ENCODE measurements at regions not wholly inside any gene's neighbourhood (a gene's known extent, or its start where the extent isn't known, plus 50 kb on each side); places are given as distances from the start of the nearest gene placed in this dataset.
"Not testable (repeated sequence)": the region's sequence is repeated elsewhere in the genome, so short reads cannot be mapped to it uniquely, and the experiment has no call there.

DNA sequence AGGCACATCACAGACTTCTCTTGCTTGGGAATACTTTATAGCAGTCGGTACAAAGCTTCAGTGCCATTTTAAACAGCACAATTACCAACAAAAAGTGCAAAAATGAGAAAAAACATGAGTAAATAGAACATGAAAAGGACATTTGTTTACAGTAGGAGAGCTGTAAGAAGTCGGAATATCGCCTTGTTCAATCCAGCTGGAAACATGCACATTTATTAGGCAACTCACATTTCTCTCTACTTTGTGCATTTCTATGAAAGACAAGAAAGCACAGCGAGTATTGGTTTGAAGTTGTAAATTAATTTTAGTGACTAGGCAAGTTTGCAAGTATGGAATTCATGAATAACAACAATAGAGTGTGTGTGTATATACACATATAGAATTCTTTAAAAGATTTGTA, 484.7 kb downstream of the DACH1 start:
- in situ Hi-C loops (cut with MboI; ENCODE audit: low sequenced_read_pairs) = no loop called here

DNA sequence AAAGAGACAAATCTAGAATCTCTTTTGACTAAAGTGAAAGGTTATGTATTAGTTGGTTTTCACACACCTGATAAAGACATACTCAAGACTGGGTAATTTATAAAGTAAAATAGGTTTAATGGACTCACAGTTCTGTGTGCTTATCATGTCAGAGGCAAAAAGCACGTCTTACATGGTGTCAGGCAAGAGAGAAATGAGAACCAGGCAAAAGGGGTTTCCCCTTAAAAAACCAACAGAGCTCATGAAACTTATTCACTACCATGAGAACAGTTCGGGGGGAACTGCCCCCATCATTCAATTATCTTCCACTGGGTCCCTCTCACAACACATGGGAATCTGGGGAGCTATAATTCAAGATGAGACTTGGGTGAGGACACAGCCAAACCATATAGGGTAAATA, 486.8 kb downstream of the DACH1 start:
- in situ Hi-C loops (cut with MboI; ENCODE audit: low sequenced_read_pairs) = no loop called here

DNA sequence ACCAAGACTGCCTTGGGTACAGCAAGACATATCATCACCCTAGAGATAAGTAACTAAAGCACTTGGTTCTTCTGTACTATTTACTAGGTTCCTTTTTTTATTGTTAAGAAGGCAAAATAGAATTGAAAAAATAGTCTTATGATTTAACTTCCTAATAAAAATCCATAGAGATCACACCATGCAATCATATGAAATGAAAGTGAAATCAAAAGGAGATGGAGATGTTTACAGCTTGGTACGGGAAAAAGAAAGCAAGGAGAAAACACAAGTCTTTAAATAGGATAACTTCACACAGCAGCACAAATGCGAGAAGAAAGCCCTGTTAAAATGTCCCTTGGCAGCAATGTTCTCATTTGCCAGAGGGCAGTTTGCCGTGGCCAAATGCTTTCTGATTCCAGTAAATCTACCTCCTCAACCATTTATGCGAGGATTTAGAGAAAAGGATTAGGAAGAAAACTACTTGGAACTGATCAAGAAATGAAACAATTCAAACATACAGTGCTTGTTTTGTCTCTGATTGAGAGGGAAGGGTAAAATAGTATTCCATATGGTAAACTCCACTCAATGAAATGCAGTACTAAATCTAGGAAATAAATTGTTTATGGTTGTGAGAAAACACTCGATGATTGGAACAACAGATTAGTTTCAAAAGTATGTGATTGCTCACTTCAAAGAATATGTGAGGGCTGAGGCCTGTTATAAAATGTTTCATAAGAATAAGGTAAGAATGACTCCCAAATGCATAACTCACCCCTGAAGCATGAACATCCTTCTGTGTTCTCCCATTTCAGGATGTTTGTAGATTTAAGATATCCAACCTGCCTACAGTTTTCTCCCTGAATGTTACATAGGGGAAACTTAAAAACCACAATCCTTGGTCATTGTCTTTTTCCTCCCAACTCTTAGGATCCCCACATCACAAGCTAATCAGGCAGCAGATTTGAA, 487.8 kb downstream of the DACH1 start:
- in situ Hi-C loops (cut with MboI; ENCODE audit: low sequenced_read_pairs) = no loop called here

DNA sequence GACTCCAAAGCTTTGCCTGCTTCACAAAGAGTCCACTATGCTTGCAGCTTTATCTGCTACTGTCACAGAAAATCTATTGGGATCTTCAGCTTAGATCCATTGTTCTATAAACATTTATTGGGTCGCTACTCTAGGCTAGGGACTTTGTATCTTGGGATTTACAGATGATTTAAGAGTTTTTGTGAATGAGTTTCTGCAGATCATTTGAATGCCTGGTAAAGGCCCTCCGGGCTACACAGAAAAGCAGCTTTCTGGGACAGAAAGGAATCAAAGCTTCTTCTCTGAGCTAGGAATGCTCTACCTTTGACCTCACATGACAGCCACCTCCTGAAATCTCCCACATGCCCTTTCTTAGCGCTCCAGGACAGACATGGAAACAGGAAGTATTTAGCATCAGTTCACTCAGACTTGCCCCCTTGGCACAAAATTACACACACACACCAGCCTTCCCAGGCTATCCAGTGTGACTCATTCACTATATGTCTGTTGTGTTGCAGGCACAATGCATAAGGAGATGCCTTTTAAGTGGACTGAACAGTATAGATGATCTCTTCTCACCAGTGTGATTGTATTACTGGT, 492.4 kb downstream of the DACH1 start:
- in situ Hi-C loops (cut with MboI; ENCODE audit: low sequenced_read_pairs) = no loop called here

DNA sequence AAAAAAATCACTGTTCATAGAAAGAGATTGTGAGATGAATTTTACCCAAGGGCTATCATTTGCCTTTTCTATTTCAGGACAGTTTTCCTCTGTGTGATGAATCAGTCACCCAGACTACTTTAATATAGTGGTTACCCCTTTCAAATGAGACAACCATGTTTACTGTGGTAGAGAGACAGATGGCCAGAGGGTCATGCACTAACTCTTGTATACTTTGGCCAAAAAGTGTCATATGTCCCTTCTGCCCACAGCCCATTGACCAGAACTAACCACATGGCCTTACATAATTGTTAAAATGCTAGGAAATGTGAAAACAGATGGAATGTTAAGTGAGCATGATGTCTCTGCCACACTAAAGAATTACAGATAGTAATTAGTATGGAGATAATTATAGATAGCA, 498.7 kb downstream of the DACH1 start:
- in situ Hi-C loops (cut with MboI; ENCODE audit: low sequenced_read_pairs) = no loop called here

DNA sequence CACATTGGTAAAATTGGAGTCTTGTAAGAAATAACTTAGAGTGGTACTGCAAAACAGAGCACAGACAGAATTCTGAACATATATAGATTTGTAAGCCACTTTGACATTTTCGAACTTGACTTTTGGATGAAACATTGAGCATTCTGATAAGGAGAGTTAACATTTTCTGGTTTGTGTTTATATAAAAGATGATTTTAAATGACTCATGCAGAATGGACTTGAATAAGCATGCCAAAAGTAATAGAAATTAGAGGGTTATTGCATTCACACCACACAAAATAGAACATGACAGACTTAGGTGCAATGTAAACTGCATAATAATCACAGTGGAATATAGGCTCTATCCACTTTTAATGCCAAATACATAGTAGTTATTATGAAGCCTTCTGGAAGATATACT, 507.0 kb downstream of the DACH1 start:
- in situ Hi-C loops (cut with MboI; ENCODE audit: low sequenced_read_pairs) = no loop called here

DNA sequence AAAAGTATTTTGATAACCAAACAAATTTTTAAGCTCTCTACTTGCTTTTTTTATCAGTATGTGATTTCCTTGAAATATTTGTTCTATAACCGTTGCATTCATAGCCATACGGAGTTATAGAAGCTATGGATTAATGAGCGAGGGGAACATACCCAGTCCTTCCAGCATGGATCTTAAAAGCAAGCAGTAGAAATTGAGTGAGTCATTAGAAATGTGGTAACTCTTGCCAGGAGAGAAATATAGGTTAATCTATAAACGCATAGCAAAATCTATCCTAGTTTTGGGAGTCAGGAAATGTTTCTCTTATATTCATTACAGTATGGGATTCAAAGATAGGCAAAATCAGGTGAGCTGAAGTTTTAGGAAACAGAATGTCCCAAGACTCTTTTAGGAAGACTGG, 507.4 kb downstream of the DACH1 start:
- in situ Hi-C loops (cut with MboI; ENCODE audit: low sequenced_read_pairs) = no loop called here

DNA sequence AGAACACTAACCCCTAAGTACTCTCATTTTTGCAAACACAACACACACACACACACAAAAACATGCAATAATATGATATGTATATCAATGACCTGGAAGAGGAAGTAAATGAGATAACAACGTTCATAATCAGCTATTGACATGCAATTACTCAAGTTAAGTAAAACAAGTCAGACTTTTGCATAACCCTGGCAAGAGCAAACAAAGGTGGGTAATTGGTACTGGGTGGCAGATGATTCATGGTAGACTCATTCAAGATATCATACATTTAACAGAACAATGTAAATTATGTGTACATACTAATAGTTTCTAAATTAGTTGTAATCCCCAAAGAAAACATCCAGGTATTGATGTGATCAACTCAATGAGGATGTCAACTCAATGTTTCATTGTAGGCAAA, 508.8 kb downstream of the DACH1 start:
- in situ Hi-C loops (cut with MboI; ENCODE audit: low sequenced_read_pairs) = no loop called here

DNA sequence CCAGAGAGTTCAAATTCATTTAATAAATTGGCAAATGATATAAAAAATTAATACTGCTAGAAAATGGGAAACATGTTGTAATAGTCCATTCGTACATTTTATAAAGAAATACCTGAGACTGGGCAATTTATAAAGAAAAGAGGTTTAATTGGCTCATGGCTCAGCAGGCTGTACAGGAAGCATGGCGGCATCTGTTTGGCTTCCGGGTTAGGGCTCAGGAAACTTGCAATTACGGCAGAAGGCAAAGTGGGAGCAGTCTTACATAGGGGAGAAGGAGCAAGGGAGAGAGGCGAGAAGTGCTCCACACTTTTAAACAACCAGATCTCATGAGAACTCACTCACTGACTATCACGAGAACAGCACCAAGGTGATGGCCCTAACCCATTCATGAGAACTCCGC, 512.0 kb downstream of the DACH1 start:
- in situ Hi-C loops (cut with MboI; ENCODE audit: low sequenced_read_pairs) = no loop called here

DNA sequence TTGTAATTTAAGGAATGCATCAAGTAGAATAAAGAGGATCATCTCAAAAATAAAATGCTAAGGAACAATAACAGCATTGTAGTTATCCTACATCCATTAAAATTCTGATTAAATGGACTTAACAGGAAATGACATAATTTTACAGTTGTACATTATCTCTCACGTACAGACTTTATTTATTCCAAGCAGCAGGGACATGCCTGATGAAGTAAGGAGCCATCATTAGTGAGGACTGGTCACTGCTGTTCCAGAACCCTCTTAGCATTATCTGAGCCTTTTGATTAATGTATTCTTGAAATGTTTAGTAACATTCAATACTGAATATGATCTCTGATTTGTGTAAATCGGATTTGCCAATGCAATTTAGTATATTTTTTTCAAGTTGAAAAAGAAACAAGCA, 516.1 kb downstream of the DACH1 start:
- in situ Hi-C loops (cut with MboI; ENCODE audit: low sequenced_read_pairs) = no loop called here

DNA sequence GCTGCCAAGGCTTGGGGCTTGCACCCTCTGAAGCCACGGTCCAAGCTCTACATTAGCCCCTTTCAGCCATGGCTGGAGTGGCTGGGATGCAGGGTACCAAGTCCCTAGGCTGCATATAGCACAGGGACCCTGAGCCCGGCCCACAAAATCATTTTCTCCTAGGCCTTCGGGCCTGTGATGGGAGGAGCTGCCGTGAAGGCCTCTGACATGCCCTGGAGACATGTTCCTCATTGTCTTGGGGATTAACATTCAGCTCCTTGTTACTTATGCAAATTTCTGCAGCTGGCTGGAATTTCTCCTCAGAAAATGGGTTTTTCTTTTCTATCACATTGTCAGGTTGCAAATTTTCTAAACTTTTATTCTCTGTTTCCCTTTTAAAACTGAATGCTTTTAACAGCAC, 521.1 kb downstream of the DACH1 start:
- in situ Hi-C loops (cut with MboI; ENCODE audit: low sequenced_read_pairs) = not testable (repeated sequence)

DNA sequence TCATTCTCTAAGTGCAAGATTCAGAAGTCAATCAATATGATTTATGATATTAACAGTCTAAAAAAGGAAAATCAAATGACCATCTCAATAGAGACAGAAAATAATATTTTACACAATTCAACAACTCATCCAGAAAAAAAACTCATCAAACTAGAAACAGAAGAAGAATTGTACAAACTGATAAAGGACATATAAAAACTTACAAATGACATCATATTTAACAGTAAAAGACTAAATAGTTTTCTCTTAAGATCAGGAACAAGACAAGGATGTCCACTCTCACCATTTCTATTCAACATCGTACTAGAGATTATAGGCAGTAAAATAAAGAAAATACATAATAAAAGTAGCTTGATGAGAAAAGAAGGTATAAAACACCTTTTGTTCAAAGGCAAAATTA, 527.3 kb downstream of the DACH1 start:
- in situ Hi-C loops (cut with MboI; ENCODE audit: low sequenced_read_pairs) = no loop called here

DNA sequence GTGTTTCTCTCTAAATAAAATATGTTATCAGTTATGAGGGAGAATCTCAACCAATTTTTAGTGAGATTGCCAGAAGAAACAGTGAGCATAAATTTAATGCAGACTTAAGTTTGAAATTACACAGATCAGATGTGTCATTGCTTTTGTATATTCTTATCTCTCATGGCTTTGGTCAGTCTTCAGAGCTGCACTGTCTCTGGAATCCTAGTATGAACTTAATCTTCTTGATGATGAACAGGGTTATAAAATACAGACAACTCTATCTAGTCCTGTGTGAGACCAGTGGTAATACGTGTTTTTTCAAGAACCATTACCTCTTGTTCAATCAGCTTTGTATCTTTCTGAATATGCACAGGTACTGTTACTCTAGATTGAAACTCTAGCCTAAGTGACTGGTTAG, 528.0 kb downstream of the DACH1 start:
- in situ Hi-C loops (cut with MboI; ENCODE audit: low sequenced_read_pairs) = no loop called here

DNA sequence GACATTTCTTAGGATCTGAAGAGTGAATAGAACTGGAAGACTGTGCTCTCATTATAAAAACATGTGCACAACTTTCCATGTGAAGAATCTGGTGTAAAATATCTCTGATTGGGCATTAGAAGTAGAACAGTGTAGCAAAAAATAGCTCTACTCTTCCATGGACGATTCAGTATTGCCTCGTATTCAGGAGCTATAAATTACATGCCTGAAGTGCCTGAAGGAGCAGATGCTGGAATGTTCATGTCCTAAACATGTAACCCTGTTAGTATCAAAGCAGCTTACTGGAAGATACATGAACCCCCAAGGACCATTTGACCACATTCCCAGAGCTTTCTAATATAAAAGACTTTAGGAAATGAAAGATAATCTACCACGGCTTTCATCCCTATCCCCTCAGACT, 528.9 kb downstream of the DACH1 start:
- in situ Hi-C loops (cut with MboI; ENCODE audit: low sequenced_read_pairs) = no loop called here

DNA sequence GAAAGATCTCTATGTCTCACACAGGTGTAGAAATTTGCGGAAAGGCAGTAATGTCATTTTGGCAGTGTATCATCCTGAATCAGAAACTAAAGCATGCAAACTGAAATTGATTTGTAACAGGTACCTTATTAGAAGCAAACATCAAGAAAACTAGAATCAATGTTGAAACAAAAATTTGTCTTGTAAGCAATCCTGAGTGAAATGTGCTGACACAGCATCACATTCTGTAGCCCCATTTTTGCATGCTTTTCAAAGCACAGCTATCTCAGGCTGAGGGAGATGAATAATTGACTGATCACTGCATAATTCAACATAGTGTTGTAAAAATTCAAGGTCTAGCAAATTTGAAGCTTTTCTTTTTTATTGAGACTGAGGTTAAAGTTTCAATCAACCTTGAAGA, 539.7 kb downstream of the DACH1 start:
- in situ Hi-C loops (cut with MboI; ENCODE audit: low sequenced_read_pairs) = loop anchor here (10.0 kb wide), 1 partner anchor 548 kb away; no protein-coding TSS in a partner anchor

DNA sequence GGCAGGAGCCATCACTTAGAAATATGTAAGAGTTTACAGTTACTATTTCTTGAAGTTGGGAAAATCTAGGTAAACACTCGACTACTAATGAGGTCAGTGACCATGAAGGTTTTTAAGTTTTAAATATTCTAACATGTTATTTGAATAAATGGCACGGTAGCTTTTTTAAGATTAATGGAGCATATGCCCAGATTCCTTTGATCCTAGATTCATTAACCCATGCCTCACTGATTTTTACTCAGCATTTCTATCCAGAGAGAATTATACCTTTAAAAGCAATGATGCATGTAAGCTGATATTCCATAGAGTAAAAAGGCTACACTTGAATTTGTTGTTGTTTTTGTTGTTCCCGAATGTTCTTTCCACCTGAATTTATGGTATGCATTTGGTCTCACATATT, 541.4 kb downstream of the DACH1 start:
- in situ Hi-C loops (cut with MboI; ENCODE audit: low sequenced_read_pairs) = loop anchor here (10.0 kb wide), 1 partner anchor 549 kb away; no protein-coding TSS in a partner anchor

DNA sequence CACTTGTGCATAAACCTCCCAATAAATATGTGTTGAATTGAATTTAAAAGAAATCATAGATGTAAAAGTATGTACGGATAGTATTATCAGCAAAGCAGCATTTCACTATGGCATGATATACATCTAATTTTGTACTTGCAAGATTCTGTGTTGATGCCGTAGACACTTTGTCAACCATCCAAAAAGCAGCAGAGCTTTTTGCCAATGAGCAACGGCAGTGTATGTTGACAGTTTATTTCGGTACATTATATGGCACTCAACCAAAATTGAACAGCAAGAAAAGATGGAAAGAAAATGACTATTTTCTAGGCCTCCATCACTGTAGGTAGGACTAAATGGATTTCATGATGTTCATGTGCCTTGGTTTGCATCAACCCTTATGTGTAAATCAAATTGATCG, 543.7 kb downstream of the DACH1 start:
- in situ Hi-C loops (cut with MboI; ENCODE audit: low sequenced_read_pairs) = loop anchor here (10.0 kb wide), 1 partner anchor 552 kb away; no protein-coding TSS in a partner anchor

DNA sequence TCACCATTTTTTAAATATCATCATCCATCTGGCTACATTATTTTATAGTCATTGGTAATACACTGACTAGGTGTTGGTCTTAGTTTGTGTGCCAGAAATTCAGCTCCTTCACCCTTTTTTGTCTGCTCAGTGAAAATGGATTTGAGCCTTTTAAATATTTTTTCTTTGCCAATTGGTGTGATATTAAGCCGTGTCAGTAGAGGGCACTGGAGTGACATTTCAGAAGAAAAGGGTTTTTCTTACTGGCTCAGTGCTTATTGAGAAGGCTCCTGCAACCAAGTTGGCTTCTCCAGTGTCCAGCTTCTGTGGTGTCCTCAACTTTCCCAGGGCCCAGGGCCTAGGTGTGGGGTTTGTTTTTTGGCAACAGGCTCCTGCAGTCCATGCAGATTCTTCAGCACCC, 546.6 kb downstream of the DACH1 start:
- in situ Hi-C loops (cut with MboI; ENCODE audit: low sequenced_read_pairs) = loop anchor here (10.0 kb wide), 1 partner anchor 554 kb away; no protein-coding TSS in a partner anchor

DNA sequence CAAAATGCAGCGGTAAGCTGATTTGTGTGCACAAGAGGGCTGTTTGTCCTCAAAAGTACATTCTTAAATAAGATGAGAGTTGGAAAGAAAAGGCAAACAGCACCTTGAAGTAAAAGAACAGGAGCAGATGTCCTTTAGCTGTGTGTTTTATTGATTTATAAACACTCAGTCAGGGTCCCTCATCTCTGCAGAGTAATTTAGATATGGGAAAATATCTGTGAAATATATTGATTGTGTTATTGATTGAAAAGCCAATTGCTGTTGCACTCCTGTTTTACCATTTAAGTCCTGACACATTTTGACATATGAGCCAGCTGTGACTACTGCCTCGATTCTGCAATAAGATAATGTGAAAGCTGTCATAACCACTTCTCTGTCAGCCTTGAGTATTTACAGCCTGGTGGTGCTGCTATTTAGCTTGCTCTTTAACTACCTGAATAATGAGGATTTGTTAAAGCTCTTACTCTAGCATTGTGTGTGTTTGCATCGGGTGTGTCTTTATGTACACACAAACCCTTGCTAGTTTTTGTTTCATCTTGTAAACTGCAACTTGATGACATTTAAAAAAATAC, 550.1 kb downstream of the DACH1 start:
- in situ Hi-C loops (cut with MboI; ENCODE audit: low sequenced_read_pairs) = no loop called here

DNA sequence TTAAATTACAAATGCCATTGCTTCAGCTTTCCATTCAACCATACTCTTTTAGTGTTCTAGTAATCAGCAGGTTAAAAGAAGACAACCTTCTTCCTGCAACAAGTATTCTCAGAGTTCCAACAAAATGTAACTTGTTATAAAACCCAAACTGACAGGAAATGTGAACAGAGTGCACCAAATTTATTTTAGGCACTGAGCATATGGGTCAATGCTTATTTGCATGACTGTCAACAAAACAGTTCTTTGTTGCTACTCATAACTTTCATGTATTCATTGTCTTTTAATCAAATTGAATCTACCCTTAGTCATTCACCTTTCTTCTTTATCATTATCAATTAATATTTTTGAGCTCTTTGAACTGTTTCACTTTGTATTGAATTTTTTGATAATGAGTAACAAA, 554.1 kb downstream of the DACH1 start:
- in situ Hi-C loops (cut with MboI; ENCODE audit: low sequenced_read_pairs) = no loop called here

DNA sequence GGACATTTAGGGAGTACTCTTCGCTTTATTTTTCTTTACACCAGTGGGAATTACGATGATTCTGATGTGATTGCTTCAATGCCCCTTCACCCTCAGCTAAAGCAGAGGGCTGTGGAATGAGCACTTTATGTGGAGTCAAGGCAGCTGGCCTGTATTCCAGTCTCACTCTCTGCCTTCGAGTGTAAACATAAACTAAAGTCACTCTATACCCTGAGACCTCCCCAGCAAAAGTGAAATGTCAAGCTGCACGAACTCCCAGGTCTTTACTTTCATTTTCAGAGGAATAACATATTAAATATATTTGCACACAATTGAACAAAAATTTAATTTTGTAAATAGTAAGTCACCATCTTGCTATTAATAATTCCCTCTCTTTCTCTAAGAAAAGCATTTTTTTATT, 557.1 kb downstream of the DACH1 start:
- in situ Hi-C loops (cut with MboI; ENCODE audit: low sequenced_read_pairs) = no loop called here

DNA sequence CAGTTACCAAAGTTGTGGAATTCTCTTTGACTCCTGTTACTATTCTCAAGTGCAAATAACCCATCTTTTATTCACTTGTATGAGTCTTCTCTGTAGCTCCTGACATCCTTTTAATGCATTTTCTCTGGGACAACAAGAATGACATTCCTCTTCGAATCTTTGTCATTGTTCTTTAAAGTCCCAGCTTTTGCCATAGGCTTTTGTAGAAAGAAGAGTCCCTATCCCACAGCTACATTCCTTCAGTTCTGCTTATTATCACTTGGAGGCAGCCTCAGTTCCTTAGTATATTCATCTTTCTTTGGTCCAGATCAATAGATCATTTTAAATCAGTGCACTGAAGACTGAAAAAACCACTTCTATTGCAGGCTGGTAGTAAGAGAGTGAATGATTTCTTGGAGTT, 560.2 kb downstream of the DACH1 start:
- in situ Hi-C loops (cut with MboI; ENCODE audit: low sequenced_read_pairs) = no loop called here
